IPS DF 19.7 (cell line): ENCODE measurements at regions not wholly inside any gene's neighbourhood (a gene's known extent, or its start where the extent isn't known, plus 50 kb on each side); places are given as distances from the start of the nearest gene placed in this dataset.
"Not testable (repeated sequence)": the region's sequence is repeated elsewhere in the genome, so short reads cannot be mapped to it uniquely, and the experiment has no call there.

Experiments
- DNase-seq: peaks from one replicate; pipeline ENCODE4 v3.0.0-alpha.2; 2013; ENCODE audit warnings: low read depth, low spot score

GRCh38 chr2:183456177-183456576, 331.9 kb downstream of the NUP35 start:
- DNase-seq, result no peak

- DNase-seq, result no peak
Observed at GRCh38 chr2:183458460-183458859, 334.2 kb downstream of the NUP35 start.

- no peak for DNase-seq
Observed at GRCh38 chr2:183459466-183459865, 335.2 kb downstream of the NUP35 start.

GRCh38 chr2:183463821-183464220, 339.6 kb downstream of the NUP35 start:
- DNase-seq, result no peak

- DNase-seq, result no peak
Observed at GRCh38 chr2:183465048-183465447, 340.8 kb downstream of the NUP35 start.

- DNase-seq, result no peak
Observed at GRCh38 chr2:183474912-183475695, 350.9 kb downstream of the NUP35 start.

GRCh38 chr2:183476490-183476889, 352.2 kb downstream of the NUP35 start:
- DNase-seq, result no peak

DNA sequence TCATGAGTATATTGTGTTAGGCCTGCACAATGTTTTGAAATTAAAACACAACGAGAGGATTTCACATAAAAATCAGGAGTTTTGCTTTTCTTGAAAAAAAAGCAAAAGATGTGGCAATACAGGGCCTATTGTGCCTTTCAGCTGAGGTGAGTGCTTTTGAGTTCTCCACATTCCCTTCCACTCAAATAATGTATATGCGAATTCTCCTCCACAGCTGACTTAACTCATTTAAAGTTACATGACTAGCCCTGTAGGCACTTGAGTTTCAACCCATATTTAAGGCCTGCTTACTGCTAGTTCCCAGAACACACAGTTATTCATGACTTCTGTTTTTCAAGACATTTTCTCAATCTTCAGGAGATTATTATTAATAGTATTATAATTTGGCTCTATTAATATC, 353.1 kb downstream of the NUP35 start:
- no peak for DNase-seq

GRCh38 chr2:183478941-183479595, 354.8 kb downstream of the NUP35 start:
- DNase-seq, result not testable (repeated sequence)

DNA sequence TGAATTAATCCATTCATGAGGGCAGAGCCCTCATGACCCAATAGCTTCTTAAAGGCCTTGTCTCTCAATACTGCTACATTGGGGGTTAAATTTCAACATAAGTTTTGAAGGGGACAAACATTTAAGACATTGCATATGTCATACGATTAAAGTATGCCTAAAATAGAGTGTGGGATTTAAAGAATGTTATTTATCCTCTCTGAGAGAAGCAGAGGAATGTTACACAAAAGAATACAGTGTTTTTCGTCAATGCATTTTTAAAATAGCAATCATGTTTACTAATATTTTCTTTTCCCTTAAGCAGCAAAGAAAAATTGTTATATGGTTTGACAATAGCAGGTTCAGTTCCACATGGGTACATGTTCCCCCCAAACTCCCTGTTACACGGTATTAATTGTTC, 363.1 kb downstream of the NUP35 start:
- DNase-seq, result no peak

- no peak for DNase-seq
Observed at GRCh38 chr2:183488421-183488820, 364.2 kb downstream of the NUP35 start.

- no peak for DNase-seq
Observed at GRCh38 chr2:183490489-183490888, 366.2 kb downstream of the NUP35 start.

- no peak for DNase-seq
Observed at GRCh38 chr2:183490914-183491313, 366.7 kb downstream of the NUP35 start.

DNA sequence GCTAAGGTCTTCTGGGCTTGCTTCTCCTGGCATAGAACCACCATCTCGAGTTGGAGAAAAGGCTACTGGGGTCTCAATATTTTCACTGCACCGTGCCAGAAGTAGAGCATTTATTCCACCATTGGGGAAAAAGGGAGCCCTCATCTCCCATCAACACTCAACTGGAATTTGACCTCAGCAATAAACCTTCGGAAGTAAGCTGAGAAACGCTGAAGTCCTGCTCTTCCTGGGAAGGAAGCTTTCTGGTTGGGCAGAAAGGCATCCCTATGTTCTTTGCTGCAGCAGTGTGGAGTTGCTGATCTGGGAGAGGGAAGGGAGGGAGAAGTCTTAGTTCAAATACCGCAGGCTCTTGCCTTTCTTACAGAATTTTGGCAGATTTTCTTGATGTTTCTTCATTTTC, 368.8 kb downstream of the NUP35 start:
- DNase-seq, result no peak

GRCh38 chr2:183495079-183495478, 370.8 kb downstream of the NUP35 start:
- DNase-seq, result no peak

DNA sequence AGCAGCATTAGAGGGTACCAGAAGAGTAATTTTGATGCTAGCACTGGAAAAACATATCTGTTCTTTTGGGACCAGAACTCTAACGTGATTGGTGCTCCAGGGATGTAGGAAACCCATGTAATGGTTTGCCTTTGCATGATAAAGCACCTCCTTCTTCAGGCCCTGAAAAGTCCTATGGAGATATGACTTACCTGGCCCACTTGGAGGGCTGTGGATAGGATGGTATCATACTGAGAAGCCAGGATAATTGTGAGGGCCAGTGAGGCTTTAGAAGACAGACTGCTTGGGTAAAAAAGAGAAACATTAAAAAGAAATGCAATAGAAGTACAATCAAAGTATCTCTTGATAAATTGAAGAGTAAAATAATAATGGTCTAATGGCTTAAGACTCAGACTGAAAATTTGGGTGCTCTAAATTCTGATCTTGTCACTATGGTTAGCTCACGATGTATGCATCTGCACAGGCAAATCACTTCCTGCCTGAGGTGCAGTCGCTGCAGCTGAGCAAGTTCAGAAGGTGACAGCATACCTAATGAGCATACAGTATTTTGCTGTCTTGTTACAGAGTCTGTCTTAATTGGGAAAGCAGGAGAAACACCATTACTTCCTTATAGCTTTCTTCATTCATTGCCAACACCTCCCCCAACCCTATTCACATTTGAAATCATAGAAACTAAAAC, 371.5 kb downstream of the NUP35 start:
- no peak for DNase-seq

DNA sequence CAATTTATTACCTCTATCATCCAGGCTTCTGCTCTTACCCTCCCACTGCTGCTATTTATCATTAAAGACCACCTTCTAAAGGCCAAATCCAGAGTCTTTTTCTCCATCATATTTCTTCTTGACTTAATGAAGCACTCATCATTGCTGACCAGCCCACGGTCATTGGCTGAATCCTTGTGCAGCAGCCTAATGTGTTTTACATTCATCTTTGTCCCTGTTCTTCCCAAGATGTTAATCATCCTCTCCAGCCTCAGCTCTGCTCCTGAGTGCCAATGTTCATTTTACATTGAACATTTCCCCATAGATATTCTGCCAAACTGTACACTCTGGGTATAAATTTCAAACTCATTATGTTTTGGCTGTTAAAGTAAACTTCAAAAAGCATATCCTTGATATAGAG, 373.6 kb downstream of the NUP35 start:
- DNase-seq, result no peak

DNA sequence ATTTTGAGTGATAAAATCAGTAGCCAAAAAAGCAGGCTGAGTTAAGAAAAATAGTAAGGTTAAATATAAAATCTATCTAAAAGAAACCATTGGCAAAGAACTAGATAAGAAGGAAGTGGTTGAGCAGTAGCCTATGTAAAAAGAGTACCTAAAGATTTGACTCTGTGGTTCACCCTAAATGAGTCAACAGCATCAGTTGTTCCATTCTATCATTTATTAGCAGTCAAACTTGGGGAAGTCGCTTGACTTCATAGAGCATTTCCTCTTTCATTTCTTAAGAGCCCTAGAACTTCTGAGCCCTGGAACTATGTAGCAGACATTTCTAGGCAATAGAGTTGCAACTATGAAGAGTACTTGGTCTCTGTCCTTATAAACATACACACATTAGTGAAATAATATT, 381.7 kb downstream of the NUP35 start:
- no peak for DNase-seq

DNA sequence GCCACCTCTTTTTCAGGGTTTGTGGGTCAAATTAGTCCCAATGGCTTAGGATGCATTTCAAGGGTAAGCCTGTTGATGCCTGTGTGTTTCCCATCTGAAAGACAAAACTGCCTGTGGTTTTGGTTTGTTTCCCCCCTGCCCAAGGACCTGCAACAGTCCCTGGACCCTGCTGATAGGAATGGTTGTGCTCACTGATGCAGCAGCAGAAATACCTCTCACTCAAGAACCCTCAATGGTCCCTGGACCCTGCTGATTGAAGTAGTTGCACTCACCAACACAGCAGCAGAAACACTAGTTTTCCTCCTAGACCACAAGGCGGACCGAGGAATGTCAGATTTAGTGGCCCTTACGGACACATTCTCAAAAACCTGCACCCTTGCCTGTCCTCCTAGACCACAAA, 386.9 kb downstream of the NUP35 start:
- no peak for DNase-seq

DNA sequence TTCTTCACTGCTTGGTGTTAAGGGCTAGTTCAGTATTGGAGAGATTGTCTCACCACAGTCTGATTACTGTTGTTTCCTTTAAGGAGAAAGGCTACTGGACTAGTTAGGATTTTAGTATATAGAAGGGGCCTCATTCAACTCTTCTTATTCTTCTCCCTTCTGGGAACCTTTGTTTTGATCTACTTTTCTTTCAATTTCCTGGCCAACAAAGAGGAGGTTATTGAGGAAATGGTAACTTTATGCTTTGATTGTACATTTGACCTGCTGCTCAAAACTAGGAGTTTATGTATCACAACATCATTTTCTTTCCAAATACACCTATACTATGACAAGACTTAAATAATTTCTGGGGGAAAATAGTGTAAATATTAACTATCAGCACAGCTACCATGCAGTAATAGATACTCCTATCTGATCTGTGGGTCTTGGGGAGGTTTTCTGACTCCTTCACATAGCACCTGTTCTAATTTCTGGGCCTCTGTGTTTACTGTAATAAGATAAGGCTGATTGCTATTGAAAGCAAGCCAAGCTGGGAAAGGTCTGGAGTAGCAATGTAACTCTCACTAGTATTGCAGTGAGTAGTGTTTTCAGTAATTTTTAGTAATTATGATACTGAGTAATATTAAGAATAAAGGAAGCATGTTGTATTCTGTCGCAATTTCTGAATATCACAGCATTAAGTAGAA, 395.3 kb downstream of the NUP35 start:
- no peak for DNase-seq

DNA sequence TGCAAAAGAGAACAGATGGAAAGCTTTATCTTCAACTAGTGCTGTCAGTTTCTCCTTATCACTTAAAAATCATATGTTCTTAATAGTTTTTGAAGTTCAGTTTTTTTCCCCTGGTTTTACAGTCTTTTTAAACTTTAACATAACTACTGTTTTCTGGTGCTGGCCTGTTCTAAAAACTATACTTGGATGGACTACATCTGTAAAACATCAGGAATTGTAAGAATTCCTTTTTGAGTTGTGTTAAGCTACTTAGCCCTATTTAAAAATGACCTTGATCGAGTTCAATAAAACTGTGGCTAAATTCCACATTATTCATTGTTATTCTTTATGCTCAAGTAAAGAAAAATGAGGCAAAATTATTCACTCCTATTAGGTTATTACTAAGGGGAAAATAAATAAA, 397.7 kb downstream of the NUP35 start:
- DNase-seq, result no peak
